ENCODE measurements at regions not wholly inside any gene's neighbourhood (a gene's known extent, or its start where the extent isn't known, plus 50 kb on each side); places are given as distances from the start of the nearest gene placed in this dataset.

DNA sequence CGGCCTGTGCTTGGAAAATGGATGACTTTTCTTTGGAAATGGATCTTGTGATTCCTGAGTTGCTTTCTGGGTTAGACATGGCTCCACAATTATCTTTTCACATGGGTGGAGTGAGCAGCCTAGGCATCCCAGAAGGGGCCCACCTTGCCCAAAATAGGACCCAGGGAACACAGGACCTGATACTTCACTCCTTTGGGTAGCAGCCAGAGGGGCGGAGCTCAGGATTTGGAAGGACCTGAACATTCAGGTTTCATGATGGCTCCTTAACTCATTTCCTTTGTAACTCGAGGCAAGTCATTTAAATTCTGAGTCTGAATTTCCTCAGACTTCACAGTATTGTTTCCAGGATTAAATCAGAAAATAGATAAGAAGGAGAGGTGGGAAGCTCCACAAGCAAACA is 178.3 kb upstream of the ZMIZ1 start:
- WGBS, 3 donors: 63 to 75% (median 69%) methylated on average over 3 of the region's 3 CpGs
- no peaks in the 10 kb centered on the region for H3K36me3 ChIP-seq (ENCODE audit: control insufficient read depth in 3 of 3, insufficient read depth in 2 of 3, low read depth in 1 of 3, low read length in 3 of 3)
- FAIRE-seq: no peak
- H3K27me3 ChIP-seq (ENCODE audit: control insufficient read depth in 3 of 3, insufficient read depth in 3 of 3, low read length in 3 of 3): peaks cover 0 to 3% (median 0%) of the 10 kb centered on the region in 3 donors
- no peak for DNase-seq
- no peak overlapping the region for H3K4me3 ChIP-seq (ENCODE audit: low read depth in 1 of 3, low read length in 3 of 3)
- H3K4me1 ChIP-seq (ENCODE audit: control insufficient read depth in 3 of 3, insufficient read depth in 2 of 3, low read depth in 1 of 3, low read length in 2 of 3): no peaks in the 10 kb centered on the region
- H3K9me3 ChIP-seq (ENCODE audit: control insufficient read depth in 2 of 2, insufficient read depth in 1 of 2, low read depth in 1 of 2, low read length in 1 of 2): peaks cover 0 to 2% of the 10 kb centered on the region in 2 donors
- H3K27ac ChIP-seq (ENCODE audit: low read depth in 1 of 3, low read length in 2 of 3): no peak overlapping the region

DNA sequence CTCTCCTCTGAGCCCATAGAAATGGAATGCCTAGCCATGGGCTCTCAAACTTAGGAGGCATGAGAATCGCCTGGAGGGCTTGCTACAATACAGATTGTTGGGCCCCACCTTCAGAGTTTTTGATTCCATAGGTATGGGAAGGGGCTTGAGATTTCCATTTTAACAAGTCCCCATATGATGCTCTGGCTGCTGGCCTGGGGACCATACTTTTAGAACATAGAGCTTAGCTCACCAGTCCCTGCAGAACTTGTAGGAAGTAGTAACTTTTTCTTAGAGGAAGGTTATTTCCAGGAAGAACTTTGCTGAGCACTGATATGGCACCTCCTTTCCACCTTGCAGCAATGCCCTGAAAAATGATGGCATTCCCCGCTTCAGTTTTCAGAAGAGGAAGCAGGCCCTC is 177.0 kb upstream of the ZMIZ1 start:
- WGBS, 3 donors: 94 to 100% (median 98%) methylated on average over 2 of the region's 2 CpGs
- DNase-seq: no peak
- Histone ChIP-seq H3K4me3 (ENCODE audit: low read depth in 1 of 3, low read length in 3 of 3) (no peak overlapping the region), H3K27ac (ENCODE audit: low read depth in 1 of 3, low read length in 2 of 3) (no peak overlapping the region), H3K4me1 (ENCODE audit: control insufficient read depth in 3 of 3, insufficient read depth in 2 of 3, low read depth in 1 of 3, low read length in 2 of 3) (no peaks in the 10 kb centered on the region), H3K9me3 (ENCODE audit: control insufficient read depth in 2 of 2, insufficient read depth in 1 of 2, low read depth in 1 of 2, low read length in 1 of 2) (no peaks in the 10 kb centered on the region), H3K36me3 (ENCODE audit: control insufficient read depth in 3 of 3, insufficient read depth in 2 of 3, low read depth in 1 of 3, low read length in 3 of 3) (no peaks in the 10 kb centered on the region), H3K27me3 (ENCODE audit: control insufficient read depth in 3 of 3, insufficient read depth in 3 of 3, low read length in 3 of 3) (peaks cover 0 to 3% (median 0%) of the 10 kb centered on the region in 3 donors)
- no peak for FAIRE-seq

DNA sequence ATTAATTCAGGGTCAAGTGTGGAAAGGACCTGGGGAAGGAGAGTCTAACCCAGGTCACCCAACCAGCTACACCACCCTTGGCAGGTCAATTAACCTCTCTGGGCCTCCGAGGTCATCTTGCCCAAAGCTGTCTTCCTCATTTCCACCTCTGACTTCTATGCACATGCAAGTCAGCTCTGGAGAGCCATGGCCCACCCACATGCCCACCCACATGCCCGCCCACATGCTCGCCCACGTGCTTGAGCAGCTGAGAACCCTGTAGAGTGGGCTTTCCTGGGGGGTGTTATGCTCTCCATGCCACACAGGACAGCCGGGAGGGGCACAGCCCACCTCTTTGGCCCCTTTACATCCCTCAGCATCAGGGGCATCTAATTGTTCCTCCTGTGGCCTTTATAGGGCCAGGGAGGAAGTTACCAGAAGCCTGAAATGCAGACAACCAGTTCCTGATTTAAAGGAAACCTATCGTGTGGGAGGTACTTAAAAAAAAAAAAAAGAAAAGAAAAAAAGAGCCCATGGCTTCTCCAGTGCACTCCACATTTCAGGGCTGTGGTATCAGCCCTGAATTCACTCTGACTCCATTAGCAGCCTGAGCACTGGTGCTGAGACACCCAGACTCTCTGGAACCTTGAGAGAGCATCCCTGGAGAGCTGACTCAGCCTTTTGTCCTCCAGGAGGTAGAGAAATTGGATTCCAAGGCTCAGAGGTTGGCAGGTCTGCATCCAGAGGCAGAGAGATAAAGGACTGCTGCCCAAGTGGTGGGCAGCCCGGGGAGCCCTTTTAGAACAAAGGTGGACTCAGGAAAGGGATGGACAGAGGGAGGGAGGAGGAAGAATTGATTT is 176.2 kb upstream of the ZMIZ1 start:
- H3K4me3 ChIP-seq (ENCODE audit: low read depth in 1 of 3, low read length in 3 of 3): no peak overlapping the region
- WGBS, 3 donors: 70 to 72% (median 71%) methylated on average over 7 of the region's 7 CpGs
- DNase-seq (no peak), FAIRE-seq (no peak)
- no peaks in the 10 kb centered on the region for H3K4me1 ChIP-seq (ENCODE audit: control insufficient read depth in 3 of 3, insufficient read depth in 2 of 3, low read depth in 1 of 3, low read length in 2 of 3)
- peaks cover 0 to 3% (median 0%) of the 10 kb centered on the region in 3 donors for H3K27me3 ChIP-seq (ENCODE audit: control insufficient read depth in 3 of 3, insufficient read depth in 3 of 3, low read length in 3 of 3)
- no peaks in the 10 kb centered on the region for H3K9me3 ChIP-seq (ENCODE audit: control insufficient read depth in 2 of 2, insufficient read depth in 1 of 2, low read depth in 1 of 2, low read length in 1 of 2)
- no peaks in the 10 kb centered on the region for H3K36me3 ChIP-seq (ENCODE audit: control insufficient read depth in 3 of 3, insufficient read depth in 2 of 3, low read depth in 1 of 3, low read length in 3 of 3)
- no peak overlapping the region for H3K27ac ChIP-seq (ENCODE audit: low read depth in 1 of 3, low read length in 2 of 3)

DNA sequence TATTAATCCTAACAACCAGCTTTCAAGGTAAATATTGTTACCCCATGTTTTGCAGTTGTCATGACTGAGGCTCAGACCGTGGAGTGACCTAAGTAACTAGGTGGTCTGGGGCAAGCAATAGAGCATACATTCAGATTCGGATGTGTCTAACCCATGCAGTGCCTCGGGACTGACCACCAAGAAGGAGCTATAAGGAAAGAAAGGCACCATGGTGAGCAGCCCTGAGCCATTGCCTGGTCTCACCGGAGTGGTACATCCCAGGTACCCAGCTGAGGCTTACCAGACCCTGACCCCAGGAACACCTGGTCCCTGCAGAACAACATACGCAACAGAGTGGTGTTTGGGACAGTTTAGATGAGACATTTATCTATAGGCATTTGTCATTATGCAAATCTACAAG is 175.5 kb upstream of the ZMIZ1 start:
- H3K36me3 ChIP-seq (ENCODE audit: control insufficient read depth in 3 of 3, insufficient read depth in 2 of 3, low read depth in 1 of 3, low read length in 3 of 3): no peaks in the 10 kb centered on the region
- H3K4me1 ChIP-seq (ENCODE audit: control insufficient read depth in 3 of 3, insufficient read depth in 2 of 3, low read depth in 1 of 3, low read length in 2 of 3): no peaks in the 10 kb centered on the region
- no peak for FAIRE-seq
- H3K4me3 ChIP-seq (ENCODE audit: low read depth in 1 of 3, low read length in 3 of 3): no peak overlapping the region
- WGBS, 3 donors: 66 to 77% (median 69%) methylated on average over 5 of the region's 5 CpGs
- no peak overlapping the region for H3K27ac ChIP-seq (ENCODE audit: low read depth in 1 of 3, low read length in 2 of 3)
- H3K9me3 ChIP-seq (ENCODE audit: control insufficient read depth in 2 of 2, insufficient read depth in 1 of 2, low read depth in 1 of 2, low read length in 1 of 2): no peaks in the 10 kb centered on the region
- no peak for DNase-seq
- H3K27me3 ChIP-seq (ENCODE audit: control insufficient read depth in 3 of 3, insufficient read depth in 3 of 3, low read length in 3 of 3): peaks cover 0 to 3% (median 0%) of the 10 kb centered on the region in 3 donors

- Histone ChIP-seq H3K36me3 (ENCODE audit: control insufficient read depth in 3 of 3, insufficient read depth in 2 of 3, low read depth in 1 of 3, low read length in 3 of 3) (no peaks in the 10 kb centered on the region), H3K27me3 (ENCODE audit: control insufficient read depth in 3 of 3, insufficient read depth in 3 of 3, low read length in 3 of 3) (no peaks in the 10 kb centered on the region), H3K4me1 (ENCODE audit: control insufficient read depth in 3 of 3, insufficient read depth in 2 of 3, low read depth in 1 of 3, low read length in 2 of 3) (peaks cover 0 to 1% (median 0%) of the 10 kb centered on the region in 3 donors), H3K27ac (ENCODE audit: low read depth in 1 of 3, low read length in 2 of 3) (no peak overlapping the region), H3K4me3 (ENCODE audit: low read depth in 1 of 3, low read length in 3 of 3) (no peak overlapping the region), H3K9me3 (ENCODE audit: control insufficient read depth in 2 of 2, insufficient read depth in 1 of 2, low read depth in 1 of 2, low read length in 1 of 2) (no peaks in the 10 kb centered on the region)
- DNase-seq (no peak), FAIRE-seq (no peak)
- WGBS, 3 donors: 81 to 84% (median 82%) methylated on average over 12 of the region's 12 CpGs
Measured at GRCh38 chr10:78894089-78894840, 174.5 kb upstream of the ZMIZ1 start.

DNA sequence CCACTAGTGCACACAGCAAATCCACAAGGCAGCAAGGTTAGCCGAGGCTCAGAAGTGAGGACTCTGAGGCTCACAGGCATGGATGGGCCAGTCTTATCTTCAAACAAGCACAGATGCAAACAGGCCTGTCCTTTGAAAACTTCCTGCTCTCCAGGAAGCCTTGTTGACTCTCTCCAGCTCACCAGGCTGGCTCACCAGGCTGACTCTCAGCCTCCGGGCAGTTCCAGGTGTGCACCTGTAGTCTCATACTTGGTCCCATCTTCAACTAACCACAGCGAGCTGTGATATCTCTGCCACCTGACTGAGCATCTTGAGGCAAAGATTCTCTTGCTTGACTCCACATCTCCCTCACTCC is 173.9 kb upstream of the ZMIZ1 start:
- Histone ChIP-seq H3K9me3 (ENCODE audit: control insufficient read depth in 2 of 2, insufficient read depth in 1 of 2, low read depth in 1 of 2, low read length in 1 of 2) (no peaks in the 10 kb centered on the region), H3K27me3 (ENCODE audit: control insufficient read depth in 3 of 3, insufficient read depth in 3 of 3, low read length in 3 of 3) (no peaks in the 10 kb centered on the region), H3K4me1 (ENCODE audit: control insufficient read depth in 3 of 3, insufficient read depth in 2 of 3, low read depth in 1 of 3, low read length in 2 of 3) (peaks cover 0 to 7% (median 0%) of the 10 kb centered on the region in 3 donors), H3K27ac (ENCODE audit: low read depth in 1 of 3, low read length in 2 of 3) (no peak overlapping the region), H3K36me3 (ENCODE audit: control insufficient read depth in 3 of 3, insufficient read depth in 2 of 3, low read depth in 1 of 3, low read length in 3 of 3) (no peaks in the 10 kb centered on the region), H3K4me3 (ENCODE audit: low read depth in 1 of 3, low read length in 3 of 3) (no peak overlapping the region)
- 49 to 77% (median 54%) methylated on average over 3 of the region's 3 CpGs for WGBS, 3 donors
- DNase-seq: peak in 1 of 2 donors; percentile 17
- no peak for FAIRE-seq

DNA sequence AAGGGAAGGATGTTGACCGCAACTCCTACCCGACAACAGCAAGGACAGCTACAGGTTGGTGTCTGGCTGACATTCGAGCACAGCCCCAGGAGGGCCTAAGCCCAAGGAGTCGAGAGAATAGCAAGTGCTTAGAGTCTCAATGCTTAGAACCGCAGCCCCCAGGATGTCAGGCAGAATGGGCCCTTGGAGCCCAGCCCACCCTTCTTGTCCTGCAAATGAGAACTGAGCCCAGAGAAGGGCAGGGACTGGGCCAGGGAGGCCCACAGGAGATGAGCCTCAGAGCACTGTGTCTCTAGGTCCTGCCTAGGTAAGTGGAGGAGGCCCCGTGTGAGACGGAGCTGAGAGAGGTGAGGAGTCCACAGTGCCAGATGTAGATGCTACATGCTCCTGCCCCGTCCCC is 173.3 kb upstream of the ZMIZ1 start:
- Histone ChIP-seq H3K27me3 (ENCODE audit: control insufficient read depth in 3 of 3, insufficient read depth in 3 of 3, low read length in 3 of 3) (no peaks in the 10 kb centered on the region), H3K36me3 (ENCODE audit: control insufficient read depth in 3 of 3, insufficient read depth in 2 of 3, low read depth in 1 of 3, low read length in 3 of 3) (no peaks in the 10 kb centered on the region), H3K27ac (ENCODE audit: low read depth in 1 of 3, low read length in 2 of 3) (no peak overlapping the region), H3K9me3 (ENCODE audit: control insufficient read depth in 2 of 2, insufficient read depth in 1 of 2, low read depth in 1 of 2, low read length in 1 of 2) (no peaks in the 10 kb centered on the region), H3K4me1 (ENCODE audit: control insufficient read depth in 3 of 3, insufficient read depth in 2 of 3, low read depth in 1 of 3, low read length in 2 of 3) (peaks cover 0 to 12% (median 0%) of the 10 kb centered on the region in 3 donors), H3K4me3 (ENCODE audit: low read depth in 1 of 3, low read length in 3 of 3) (no peak overlapping the region)
- 90 to 97% (median 95%) methylated on average over 8 of the region's 8 CpGs for WGBS, 3 donors
- FAIRE-seq (no peak), DNase-seq (no peak)

- no peaks in the 10 kb centered on the region for H3K9me3 ChIP-seq (ENCODE audit: control insufficient read depth in 2 of 2, insufficient read depth in 1 of 2, low read depth in 1 of 2, low read length in 1 of 2)
- no peaks in the 10 kb centered on the region for H3K27me3 ChIP-seq (ENCODE audit: control insufficient read depth in 3 of 3, insufficient read depth in 3 of 3, low read length in 3 of 3)
- H3K27ac ChIP-seq (ENCODE audit: low read depth in 1 of 3, low read length in 2 of 3): no peak overlapping the region
- no peaks in the 10 kb centered on the region for H3K36me3 ChIP-seq (ENCODE audit: control insufficient read depth in 3 of 3, insufficient read depth in 2 of 3, low read depth in 1 of 3, low read length in 3 of 3)
- whole genome bisulfite sequencing, 3 donors: 62 to 76% (median 70%) methylated on average over 12 of the region's 12 CpGs
- FAIRE-seq (no peak), DNase-seq (no peak)
- H3K4me3 ChIP-seq (ENCODE audit: low read depth in 1 of 3, low read length in 3 of 3): no peak overlapping the region
- peaks cover 0 to 12% (median 0%) of the 10 kb centered on the region in 3 donors for H3K4me1 ChIP-seq (ENCODE audit: control insufficient read depth in 3 of 3, insufficient read depth in 2 of 3, low read depth in 1 of 3, low read length in 2 of 3)
Measured at GRCh38 chr10:78896159-78896928, 172.4 kb upstream of the ZMIZ1 start.
